GM23338 (cell line): ENCODE measurements at regions not wholly inside any gene's neighbourhood (a gene's known extent, or its start where the extent isn't known, plus 50 kb on each side); places are given as distances from the start of the nearest gene placed in this dataset.

Experiments used
- ATAC-seq: fragments of 200-7000 bp; cut with Tn5 transposase; 3 replicates; pipeline ENCODE4 v1.9.1; 2020
- DNase-seq: peaks from one replicate; pipeline ENCODE4 v3.0.0-alpha.2; 2015; ENCODE audit warnings: low spot score
- H2AFZ ChIP-seq: fragments of 200-600 bp; sonication (generic); 2 replicates; pipeline ENCODE4 v1.8.0; 2016; ENCODE audit warnings: antibody characterized with exemption, mild to moderate bottlenecking, moderate library complexity
- H3F3A ChIP-seq: fragments of 200-600 bp; sonication (generic); replicated peaks from 2 replicates; pipeline ENCODE4 v1.8.0; 2017; ENCODE audit warnings: antibody characterized with exemption, mixed run types, low read depth
- H3K27ac ChIP-seq: fragments of 200-600 bp; sonication (generic); 2 replicates; pipeline ENCODE4 v1.6.1; 2016; ENCODE audit warnings: low read depth
- H3K27me3 ChIP-seq: fragments of 200-600 bp; sonication (generic); 2 replicates; pipeline ENCODE4 v1.8.0; 2016; ENCODE audit warnings: mild to moderate bottlenecking, mixed run types, moderate library complexity; ENCODE audit not compliant: insufficient read depth
- H3K36me3 ChIP-seq: fragments of 200-600 bp; sonication (generic); 2 replicates; pipeline ENCODE4 v1.8.0; 2016; ENCODE audit warnings: mild to moderate bottlenecking; ENCODE audit not compliant: insufficient read depth
- H3K4me1 ChIP-seq: fragments of 200-600 bp; sonication (generic); 2 replicates; pipeline ENCODE4 v1.8.0; 2016; ENCODE audit warnings: mild to moderate bottlenecking, moderate library complexity; ENCODE audit not compliant: insufficient read depth
- H3K4me2 ChIP-seq: fragments of 200-600 bp; sonication (generic); 2 replicates; pipeline ENCODE4 v1.7.1; 2017; ENCODE audit warnings: mixed run types
- H3K4me3 ChIP-seq: fragments of 200-600 bp; sonication (generic); 2 replicates; pipeline ENCODE4 v1.6.1; 2016; ENCODE audit warnings: mixed run types
- H3K79me2 ChIP-seq: fragments of 200-600 bp; sonication (generic); replicated peaks from 2 replicates; pipeline ENCODE4 v1.8.0; 2017; ENCODE audit warnings: mild to moderate bottlenecking; ENCODE audit not compliant: insufficient read depth
- H3K9me2 ChIP-seq: fragments of 200-600 bp; sonication (generic); 2 replicates; pipeline ENCODE4 v1.8.0; 2017; ENCODE audit not compliant: insufficient read depth
- H4K20me1 ChIP-seq: fragments of 200-600 bp; sonication (generic); replicated peaks from 2 replicates; pipeline ENCODE4 v1.8.0; 2017; ENCODE audit warnings: mild to moderate bottlenecking; ENCODE audit not compliant: insufficient read depth
- H3K27ac Mint-ChIP-seq: 2 replicates; pipeline ENCODE4 v1.8.0; 2020; ENCODE audit warnings: inconsistent platforms, mild to moderate bottlenecking, moderate library complexity, mixed read lengths
- H3K27me3 Mint-ChIP-seq: 3 replicates; pipeline ENCODE4 v1.8.0; 2022; ENCODE audit warnings: low read depth, mild to moderate bottlenecking, moderate library complexity, mixed read lengths, inconsistent platforms; ENCODE audit not compliant: insufficient read depth, poor library complexity
- H3K36me3 Mint-ChIP-seq: 3 replicates; pipeline ENCODE4 v1.8.0; 2021; ENCODE audit warnings: low read depth, mild to moderate bottlenecking, inconsistent platforms, moderate library complexity, mixed read lengths
- H3K4me1 Mint-ChIP-seq: 3 replicates; pipeline ENCODE4 v1.8.0; 2020; ENCODE audit warnings: mild to moderate bottlenecking, inconsistent platforms, mixed read lengths
- H3K4me3 Mint-ChIP-seq: 3 replicates; pipeline ENCODE4 v1.8.0; 2021; ENCODE audit warnings: moderate library complexity, mild to moderate bottlenecking, inconsistent platforms, mixed read lengths
- H3K9me3 Mint-ChIP-seq: 3 replicates; pipeline ENCODE4 v1.8.0; 2020; ENCODE audit warnings: moderate library complexity, mild to moderate bottlenecking, inconsistent platforms, mixed read lengths
- CREB1 ChIP-seq: fragments of 250-450 bp; sonication (Bioruptor Pico); IDR thresholded peaks from 2 replicates; pipeline ENCODE4 v1.5.0; 2020; ENCODE audit warnings: low read depth, mild to moderate bottlenecking, moderate library complexity
- CTCF ChIP-seq, 2 experiments: fragments of 200-600 bp in 1 of 2; sonication (generic) in 1 of 2; conservative IDR thresholded peaks; 2 replicates each; pipeline versions ENCODE4 v1.5.1 to v1.6.1; 2016 to 2017; ENCODE audit warnings: antibody characterized with exemption in 2 of 2, low read depth in 2 of 2, mild to moderate bottlenecking in 2 of 2, moderate library complexity in 1 of 2
- ETS1 ChIP-seq: IDR thresholded peaks from 2 replicates; pipeline ENCODE4 v1.6.1; 2016; ENCODE audit warnings: antibody characterized with exemption
- EZH2 ChIP-seq: fragments of 200-600 bp; sonication (generic); IDR thresholded peaks from one replicate; pipeline ENCODE4 v1.8.0; 2017; ENCODE audit warnings: antibody characterized with exemption, mild to moderate bottlenecking, low read depth; ENCODE audit not compliant: unreplicated experiment
- EZH2phosphoT487 ChIP-seq: fragments of 200-600 bp; sonication (generic); IDR thresholded peaks from one replicate; pipeline ENCODE4 v1.8.1; 2018; ENCODE audit warnings: antibody characterized with exemption; ENCODE audit not compliant: unreplicated experiment
- JUNB ChIP-seq: IDR thresholded peaks from one replicate; pipeline ENCODE4 v1.6.1; 2016; ENCODE audit warnings: antibody characterized with exemption; ENCODE audit not compliant: unreplicated experiment
- NANOG ChIP-seq: IDR thresholded peaks from 2 replicates; pipeline ENCODE4 v1.6.1; 2016; ENCODE audit warnings: antibody characterized with exemption, borderline replicate concordance
- POLR2AphosphoS5 ChIP-seq: IDR thresholded peaks from 2 replicates; pipeline ENCODE4 v1.6.1; 2016; ENCODE audit warnings: antibody characterized with exemption, low read depth
- REST ChIP-seq: IDR thresholded peaks from one replicate; pipeline ENCODE4 v1.6.1; 2018; ENCODE audit warnings: antibody characterized with exemption; ENCODE audit not compliant: unreplicated experiment
- STAT1 ChIP-seq: IDR thresholded peaks from one replicate; pipeline ENCODE4 v1.6.1; 2016; ENCODE audit warnings: antibody characterized with exemption; ENCODE audit not compliant: unreplicated experiment
- ZNF114 ChIP-seq: fragments of 250-450 bp; sonication (Bioruptor Pico); IDR thresholded peaks from 2 replicates; pipeline ENCODE4 v1.5.0; 2020; ENCODE audit warnings: mild to moderate bottlenecking, moderate library complexity
- ZNF331 ChIP-seq: fragments of 250-450 bp; sonication (Bioruptor Pico); IDR thresholded peaks from 2 replicates; pipeline ENCODE4 v1.5.0; 2020; ENCODE audit warnings: low read depth, mild to moderate bottlenecking, moderate library complexity
- ZNF462 ChIP-seq: fragments of 250-450 bp; sonication (Bioruptor Pico); IDR thresholded peaks from 2 replicates; pipeline ENCODE4 v1.5.0; 2020; ENCODE audit warnings: mild to moderate bottlenecking, moderate library complexity

GRCh38 chr6:90890683-90891330, 303.9 kb upstream of the MAP3K7 start (continued):
- no peak for TF ChIP-seq CREB1 (CRISPR knock-in tag)

GRCh38 chr6:90887764-90888163, 300.9 kb upstream of the MAP3K7 start:
- H3K4me1 Mint-ChIP-seq: peaks cover 30% of the 10 kb centered on the region
- Histone ChIP-seq H3K36me3 (0 out of 2 replicates have a peak, but pooled peaks cover 4% of the 10 kb centered on the region), H4K20me1 (no peaks in the 10 kb centered on the region), H3K4me3 (no peak overlapping the region), H3K27me3 (no peaks in the 10 kb centered on the region), H3K4me1 (peaks cover 19% of the 10 kb centered on the region; the same call in 1 of the 2 replicates), H2AFZ (no peak overlapping the region), H3F3A (no peaks in the 10 kb centered on the region), H3K79me2 (no peaks in the 10 kb centered on the region), H3K27ac (no peak overlapping the region), H3K9me2 (peaks cover 4% of the 10 kb centered on the region; the same call in 1 of the 2 replicates), H3K4me2 (no peak overlapping the region)
- no peaks in the 10 kb centered on the region for H3K27me3 Mint-ChIP-seq
- ATAC-seq (no peak), DNase-seq (no peak)
- H3K9me3 Mint-ChIP-seq: peaks cover 19% of the 10 kb centered on the region
- H3K27ac Mint-ChIP-seq: no peak overlapping the region
- TF ChIP-seq POLR2AphosphoS5 (no peak), CTCF (conservative IDR thresholded peaks at IDR 0.05; ENCODE audit: low read depth in 2 of 2) (no peak), ZNF462 (CRISPR knock-in tag) (no peak), EZH2 (no peak), REST (no peak), JUNB (no peak), ETS1 (no peak), NANOG (no peak), STAT1 (no peak), ZNF114 (CRISPR knock-in tag) (no peak), ZNF331 (CRISPR knock-in tag) (no peak), EZH2phosphoT487 (no peak), CREB1 (CRISPR knock-in tag) (no peak)
- H3K4me3 Mint-ChIP-seq: no peak overlapping the region
- peaks cover 12% of the 10 kb centered on the region; the same call in 2 of the 3 replicates for H3K36me3 Mint-ChIP-seq
